ENCODE measurements at regions not wholly inside any gene's neighbourhood (a gene's known extent, or its start where the extent isn't known, plus 50 kb on each side); places are given as distances from the start of the nearest gene placed in this dataset.
"Not testable (repeated sequence)": the region's sequence is repeated elsewhere in the genome, so short reads cannot be mapped to it uniquely, and the experiment has no call there.

DNA sequence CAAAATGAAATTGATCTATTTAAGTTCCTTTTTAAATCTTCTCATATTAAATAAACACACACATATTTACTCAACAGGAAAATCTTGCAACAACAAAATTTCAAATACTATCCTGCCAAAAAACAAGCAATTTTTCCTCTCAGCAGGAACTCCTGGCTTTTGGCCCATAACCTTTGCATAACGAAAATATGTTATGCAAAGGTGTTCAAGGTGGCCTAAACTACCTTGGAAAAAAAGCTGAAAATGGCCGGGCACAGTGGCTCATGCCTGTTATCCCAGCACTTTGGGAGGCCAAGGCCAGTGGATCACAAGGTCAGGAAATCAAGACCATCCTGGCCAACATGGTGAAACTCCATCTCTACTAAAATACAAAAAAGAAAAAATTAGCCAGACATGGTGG, 424.3 kb upstream of the ZNF337 start:
- DNase-seq (ENCODE audit: low read depth): not testable (repeated sequence)

DNA sequence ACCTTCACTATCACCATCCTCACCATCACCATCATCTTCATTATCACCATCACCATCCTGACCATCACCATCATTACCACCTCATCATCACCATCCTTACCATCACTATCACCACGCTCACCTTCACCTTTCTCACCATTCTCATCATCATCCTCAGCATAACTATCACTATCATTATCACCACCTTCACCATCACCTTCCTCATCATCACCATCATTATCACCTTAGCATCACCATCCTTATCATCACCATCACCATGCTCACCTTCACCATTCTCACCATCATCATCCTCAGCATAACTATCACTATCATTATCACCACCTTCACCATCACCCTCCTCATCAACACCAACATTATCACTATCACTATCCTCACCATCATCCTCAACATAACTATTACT, 397.8 kb upstream of the ZNF337 start:
- DNase-seq (ENCODE audit: low read depth): not testable (repeated sequence)

- not testable (repeated sequence) for DNase-seq (ENCODE audit: low read depth)
Measured at GRCh38 chr20:26091921-26092320, 395.3 kb upstream of the ZNF337 start.

DNA sequence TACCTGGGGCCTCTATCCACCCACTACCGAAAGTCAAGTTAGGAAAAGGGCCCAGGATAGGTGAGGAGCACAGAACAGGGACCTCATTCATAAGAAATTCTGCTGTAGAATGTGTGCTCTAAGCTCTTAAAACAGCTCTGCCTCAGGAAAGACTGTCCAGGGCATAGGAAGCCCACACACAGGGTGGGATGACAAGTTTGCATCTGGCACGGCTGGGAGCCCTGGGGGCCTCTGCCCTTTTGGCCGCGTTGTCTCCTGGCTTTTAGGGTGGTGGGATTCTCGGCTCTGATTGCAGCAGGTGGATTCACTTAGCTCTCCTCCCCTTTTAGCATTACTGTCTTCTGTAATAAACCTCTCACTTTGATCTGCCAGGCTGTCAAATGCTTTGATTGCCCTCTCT, 389.5 kb upstream of the ZNF337 start:
- not testable (repeated sequence) for DNase-seq (ENCODE audit: low read depth)

DNA sequence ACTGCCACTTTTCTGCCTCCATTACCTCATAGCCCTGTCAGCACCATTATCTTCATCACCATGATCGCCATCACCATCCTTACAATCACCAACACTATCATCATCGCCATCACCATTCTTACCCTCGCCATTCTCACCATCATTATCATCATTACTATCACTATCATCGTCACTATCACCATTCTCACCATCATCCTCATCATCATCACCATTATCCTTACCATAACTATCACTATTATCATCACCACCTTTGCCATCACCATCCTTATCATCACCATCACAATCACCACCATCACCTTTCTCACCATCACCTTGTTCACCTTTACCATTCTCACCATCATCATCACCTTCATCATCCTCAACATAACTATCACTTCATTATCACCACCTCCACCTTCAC, 377.3 kb upstream of the ZNF337 start:
- not testable (repeated sequence) for DNase-seq (ENCODE audit: low read depth)

- not testable (repeated sequence) for DNase-seq (ENCODE audit: low read depth)
Measured at GRCh38 chr20:26059324-26059723, 362.7 kb upstream of the ZNF337 start.

- DNase-seq (ENCODE audit: low read depth): not testable (repeated sequence)
Measured at GRCh38 chr20:26058446-26058845, 361.8 kb upstream of the ZNF337 start.

DNA sequence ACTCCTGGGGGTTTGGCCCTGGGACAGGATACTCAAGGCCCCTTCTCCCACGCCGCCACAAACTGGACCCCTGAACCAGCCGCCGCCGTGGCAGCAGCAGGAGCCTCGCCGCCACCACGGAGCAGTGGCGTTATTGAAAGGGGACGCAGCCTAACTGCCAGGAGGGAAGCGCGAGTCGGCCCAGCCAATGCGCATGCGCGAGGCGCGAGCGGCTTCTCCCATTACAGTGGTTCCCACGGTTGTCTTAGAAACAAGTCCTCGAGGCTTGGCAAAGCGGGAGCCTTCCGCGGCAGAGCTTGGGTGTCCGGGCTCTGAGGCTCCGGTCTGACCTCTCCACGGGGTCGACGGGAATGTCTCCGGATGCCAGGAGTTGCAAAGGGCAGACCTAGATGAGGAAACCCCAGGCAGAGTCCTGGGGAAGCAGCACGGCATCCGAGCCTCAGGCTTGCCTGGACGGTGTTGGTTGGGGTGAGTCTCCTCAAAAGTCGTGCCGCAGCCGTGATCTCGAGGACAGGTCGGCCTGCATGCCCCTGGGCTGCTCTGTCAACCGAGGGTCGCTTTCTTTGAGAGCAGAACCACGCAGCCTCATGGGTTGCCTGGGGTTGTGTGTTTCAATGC, 360.6 kb upstream of the ZNF337 start:
- not testable (repeated sequence) for DNase-seq (ENCODE audit: low read depth)

GRCh38 chr20:26025792-26026191, 329.1 kb upstream of the ZNF337 start:
- DNase-seq (ENCODE audit: low read depth): not testable (repeated sequence)

GRCh38 chr20:26010942-26011276, 314.3 kb upstream of the ZNF337 start:
- DNase-seq (ENCODE audit: low read depth): not testable (repeated sequence)

DNA sequence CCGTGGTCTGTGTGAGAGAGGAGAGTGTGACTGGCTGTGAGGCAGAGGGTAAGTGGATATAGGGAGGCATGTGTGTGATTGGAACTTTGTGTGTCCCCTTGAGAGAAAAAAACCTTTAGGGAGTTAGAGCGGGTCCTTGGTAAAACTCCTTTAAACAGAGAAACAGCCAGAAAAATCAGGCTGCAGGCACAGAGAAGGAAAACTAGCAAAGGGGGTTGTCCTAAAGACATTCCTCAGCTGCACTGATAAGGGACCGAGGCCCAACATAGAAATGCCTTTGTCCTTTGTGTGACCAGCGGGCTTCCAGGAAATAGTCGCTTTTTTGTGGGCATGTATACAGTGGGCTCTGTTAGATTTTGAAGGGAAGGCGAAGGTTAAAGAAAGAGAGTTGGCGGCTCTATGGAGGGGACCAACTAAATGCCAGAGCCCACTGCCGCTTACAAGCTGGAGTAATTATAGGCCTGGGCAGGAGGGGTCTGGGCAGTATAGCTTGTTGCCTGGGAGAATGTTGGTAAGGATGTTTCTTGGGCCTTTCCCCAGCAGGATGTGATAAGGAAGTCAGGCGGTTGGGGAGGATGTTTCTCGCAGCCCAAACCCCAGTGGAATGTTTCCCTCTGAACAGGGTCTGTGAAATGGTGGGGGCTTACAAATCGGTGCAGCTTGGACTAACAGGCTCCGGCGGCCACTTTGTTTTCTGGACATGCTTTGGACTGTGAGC, 313.7 kb upstream of the ZNF337 start:
- DNase-seq (ENCODE audit: low read depth): peak; percentile 41

GRCh38 chr20:26009402-26010223, 313.0 kb upstream of the ZNF337 start:
- DNase-seq (ENCODE audit: low read depth): peak; percentile 93

GRCh38 chr20:26008026-26008425, 311.4 kb upstream of the ZNF337 start:
- DNase-seq (ENCODE audit: low read depth): not testable (repeated sequence)

GRCh38 chr20:26006164-26006563, 309.5 kb upstream of the ZNF337 start:
- DNase-seq (ENCODE audit: low read depth): not testable (repeated sequence)

DNA sequence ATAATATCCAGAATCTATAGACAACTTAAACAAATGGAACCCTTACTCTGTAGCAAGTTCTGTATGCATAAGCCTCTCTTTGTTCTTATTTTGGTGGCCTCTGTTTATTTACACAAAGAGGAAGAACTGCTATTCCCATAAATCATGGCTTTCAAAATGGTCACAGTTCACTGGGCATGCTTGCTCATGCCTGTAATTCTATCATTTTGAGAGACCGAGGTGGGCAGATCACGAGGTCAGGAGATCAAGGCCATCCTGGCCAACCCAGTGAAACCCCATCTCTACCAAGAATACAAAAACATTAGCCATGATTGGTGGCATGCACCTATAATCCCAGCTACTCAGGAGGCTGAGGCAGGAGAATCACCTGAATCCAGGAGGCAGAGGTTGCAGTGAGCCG, 307.3 kb upstream of the ZNF337 start:
- DNase-seq (ENCODE audit: low read depth): not testable (repeated sequence)

- not testable (repeated sequence) for DNase-seq (ENCODE audit: low read depth)
Measured at GRCh38 chr20:25997367-25998038, 300.9 kb upstream of the ZNF337 start.

DNA sequence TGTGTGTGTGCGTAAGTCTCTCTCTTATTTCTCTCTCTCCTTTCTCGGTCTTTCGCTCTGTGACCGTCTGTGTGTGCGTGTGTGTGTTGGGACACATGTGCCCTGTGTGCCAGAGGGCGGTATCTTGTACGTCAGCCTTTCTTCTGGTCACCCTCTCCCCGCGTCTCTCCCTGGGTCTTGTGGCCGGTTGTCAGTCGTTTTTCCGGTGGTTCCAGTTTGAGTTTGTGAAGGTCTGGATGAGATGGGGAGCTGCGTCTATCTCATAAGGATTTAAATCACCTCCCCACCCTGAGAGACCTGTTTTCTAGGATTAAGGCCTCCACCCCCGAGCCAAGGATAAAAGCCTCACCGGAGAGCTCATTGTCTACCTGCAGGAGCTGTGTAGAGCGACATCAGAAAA, 295.5 kb upstream of the ZNF337 start:
- no peak for DNase-seq (ENCODE audit: low read depth)

- DNase-seq (ENCODE audit: low read depth): no peak
Measured at GRCh38 chr20:25991756-25992130, 295.1 kb upstream of the ZNF337 start.

- no peak for DNase-seq (ENCODE audit: low read depth)
Measured at GRCh38 chr20:25991051-25991755, 294.6 kb upstream of the ZNF337 start.

DNA sequence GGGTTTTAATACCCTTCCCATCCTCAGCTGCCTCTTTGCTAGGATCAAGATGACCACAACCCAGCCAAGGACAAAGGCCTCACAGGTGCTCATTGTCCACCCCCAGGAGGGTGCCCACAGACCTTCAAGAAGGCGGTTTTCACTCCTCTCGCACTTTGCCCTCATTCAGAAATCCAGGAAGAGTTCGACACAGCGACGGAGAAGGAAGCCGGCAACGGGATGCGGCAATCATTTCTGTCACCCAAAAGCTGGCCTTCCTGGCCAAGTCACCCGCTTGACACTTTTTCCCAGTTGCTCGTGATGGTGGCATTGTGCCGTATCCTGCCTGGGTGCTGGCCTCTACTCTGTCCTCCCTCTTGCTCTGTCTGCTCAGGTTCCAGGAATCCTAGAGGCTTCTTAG, 293.0 kb upstream of the ZNF337 start:
- not testable (repeated sequence) for DNase-seq (ENCODE audit: low read depth)

DNA sequence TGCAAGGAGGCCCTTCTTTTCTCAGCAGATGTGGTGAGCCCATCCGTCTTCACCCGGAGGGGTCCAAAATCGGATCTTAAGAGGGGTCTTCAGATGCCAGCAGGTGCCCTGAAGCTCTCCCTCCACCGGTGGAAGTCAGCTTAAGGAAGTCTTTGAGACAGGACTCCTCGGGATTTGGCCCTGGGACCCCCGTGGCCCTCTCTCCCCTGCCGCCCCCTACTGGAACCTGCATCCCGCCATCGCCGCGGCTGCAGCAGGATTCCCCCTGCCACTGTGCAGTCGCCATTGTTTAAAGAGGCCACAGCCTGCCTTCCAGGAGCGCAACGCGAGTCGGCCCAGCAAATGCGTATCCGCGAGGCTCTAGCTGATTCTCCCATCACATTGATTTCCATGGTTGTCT, 292.5 kb upstream of the ZNF337 start:
- no peak for DNase-seq (ENCODE audit: low read depth)

Measured in EH (cell line).